Neuronal stem cell (in vitro differentiated cells): ENCODE measurements at regions not wholly inside any gene's neighbourhood (a gene's known extent, or its start where the extent isn't known, plus 50 kb on each side); places are given as distances from the start of the nearest gene placed in this dataset.

Experiments used
- DNase-seq: peaks from one replicate; pipeline ENCODE4 v3.0.0-alpha.2; 2013; ENCODE audit warnings: low spot score
- H2AFZ ChIP-seq: one replicate; pipeline ENCODE4 v1.6.1; 2013; ENCODE audit warnings: mild to moderate bottlenecking, low read length, inconsistent platforms
- H2AK5ac ChIP-seq: 2 replicates; pipeline ENCODE4 v1.6.1; 2013; ENCODE audit warnings: low read depth, mild to moderate bottlenecking, inconsistent platforms, low read length, moderate library complexity, mixed read lengths
- H2BK120ac ChIP-seq: 2 replicates; pipeline ENCODE4 v1.6.1; 2013; ENCODE audit warnings: low read depth, mild to moderate bottlenecking, inconsistent platforms, low read length, moderate library complexity, mixed read lengths
- H2BK12ac ChIP-seq: one replicate; pipeline ENCODE4 v1.6.1; 2013; ENCODE audit warnings: low read length, inconsistent platforms
- H2BK15ac ChIP-seq: 2 replicates; pipeline ENCODE4 v1.6.1; 2013; ENCODE audit warnings: mild to moderate bottlenecking, low read length, inconsistent platforms, mixed read lengths
- H2BK5ac ChIP-seq: one replicate; pipeline ENCODE4 v1.6.1; 2013; ENCODE audit warnings: inconsistent platforms, mild to moderate bottlenecking, low read length, moderate library complexity
- H3K14ac ChIP-seq: one replicate; pipeline ENCODE4 v1.6.1; 2013; ENCODE audit warnings: low read length, inconsistent platforms
- H3K18ac ChIP-seq: 2 replicates; pipeline ENCODE4 v1.6.1; 2013; ENCODE audit warnings: low read length, inconsistent platforms
- H3K23ac ChIP-seq: 2 replicates; pipeline ENCODE4 v1.6.1; 2013; ENCODE audit warnings: low read depth, mild to moderate bottlenecking, mixed read lengths, low read length, inconsistent platforms; ENCODE audit not compliant: poor library complexity
- H3K27ac ChIP-seq: replicated peaks from 3 replicates; pipeline ENCODE4 v1.5.1; 2013; ENCODE audit warnings: low read length, inconsistent platforms
- H3K27me3 ChIP-seq, 3 experiments: 2 replicates each; pipeline ENCODE4 v1.6.1; 2013; ENCODE audit warnings: low read length in 3 of 3, mild to moderate bottlenecking in 2 of 3, inconsistent platforms in 1 of 3, low read depth in 1 of 3, mixed read lengths in 1 of 3, moderate library complexity in 1 of 3; ENCODE audit not compliant: control insufficient read depth in 3 of 3, insufficient read depth in 3 of 3
- H3K36me3 ChIP-seq, 2 donors: replicated peaks in 1 of 2; 2 replicates each; pipeline ENCODE4 v1.6.1; 2013; ENCODE audit warnings: low read length in 2 of 2; ENCODE audit not compliant: control insufficient read depth in 2 of 2, insufficient read depth in 2 of 2
- H3K4ac ChIP-seq: 2 replicates; pipeline ENCODE4 v1.6.1; 2013; ENCODE audit warnings: inconsistent platforms, mild to moderate bottlenecking, low read length, moderate library complexity
- H3K4me1 ChIP-seq, 2 donors: 1 replicate in 1 of 2; 2 replicates in 1 of 2; pipeline ENCODE4 v1.6.1; 2013; ENCODE audit warnings: low read length in 2 of 2, low read depth in 1 of 2; ENCODE audit not compliant: control insufficient read depth in 2 of 2, insufficient read depth in 1 of 2
- H3K4me2 ChIP-seq: one replicate; pipeline ENCODE4 v1.6.1; 2013; ENCODE audit warnings: mild to moderate bottlenecking, low read length, inconsistent platforms; ENCODE audit not compliant: insufficient read depth, poor library complexity, severe bottlenecking
- H3K4me3 ChIP-seq, 2 donors: 2 replicates each; pipeline ENCODE4 v1.5.1; 2013; ENCODE audit warnings: low read length in 2 of 2, mild to moderate bottlenecking in 2 of 2, inconsistent platforms in 1 of 2, moderate library complexity in 1 of 2
- H3K79me1 ChIP-seq: one replicate; pipeline ENCODE4 v1.6.1; 2013; ENCODE audit warnings: low read depth, mild to moderate bottlenecking, inconsistent platforms, low read length, moderate library complexity
- H3K9ac ChIP-seq: one replicate; pipeline ENCODE4 v1.6.1; 2013; ENCODE audit warnings: mild to moderate bottlenecking, low read depth, low read length, inconsistent platforms; ENCODE audit not compliant: poor library complexity
- H3K9me3 ChIP-seq, 2 donors: replicated peaks in 1 of 2; 2 replicates each; pipeline versions ENCODE3 to v1.6.1; 2013; ENCODE audit warnings: low read length in 2 of 2, mild to moderate bottlenecking in 2 of 2, inconsistent platforms in 1 of 2, low read depth in 1 of 2, mixed read lengths in 1 of 2, moderate library complexity in 1 of 2; ENCODE audit not compliant: control insufficient read depth in 2 of 2, insufficient read depth in 1 of 2
- H4K8ac ChIP-seq: one replicate; pipeline ENCODE4 v1.6.1; 2013; ENCODE audit warnings: low read depth, mild to moderate bottlenecking, inconsistent platforms, low read length, moderate library complexity
- H4K91ac ChIP-seq: one replicate; pipeline ENCODE4 v1.6.1; 2013; ENCODE audit warnings: low read length, low read depth, mild to moderate bottlenecking, inconsistent platforms; ENCODE audit not compliant: poor library complexity
- WGBS, 2 donors: extraction: QIAGEN DNeasy Blood & Tissue Kit; methylation state at CpG; one replicate each; pipeline ENCODE4 v1.1.7; 2013; ENCODE audit warnings: missing lambda C conversion rate in 2 of 2, mixed read lengths in 1 of 2; ENCODE audit not compliant: insufficient read length in 2 of 2, insufficient replicate concordance in 1 of 2; ENCODE audit errors: extremely low coverage in 2 of 2; 5-methylcytosine and 5-hydroxymethylcytosine counted together

GRCh38 chr6:139594333-139594965 lies 220.0 kb upstream of the CITED2 start:
- no peak overlapping the region for H4K91ac ChIP-seq
- no peak overlapping the region for H3K9ac ChIP-seq
- H4K8ac ChIP-seq = no peak overlapping the region
- H2BK15ac ChIP-seq = no peak overlapping the region
- no peak overlapping the region for H3K18ac ChIP-seq
- DNase-seq = no peak
- no peaks in the 10 kb centered on the region for H3K27me3 ChIP-seq
- no peak overlapping the region for H3K27ac ChIP-seq
- no peak overlapping the region for H2AK5ac ChIP-seq
- no peaks in the 10 kb centered on the region for H3K79me1 ChIP-seq
- H3K4ac ChIP-seq = no peak overlapping the region
- H3K14ac ChIP-seq = no peak overlapping the region
- H3K4me3 ChIP-seq = no peak overlapping the region
- H3K23ac ChIP-seq = no peak overlapping the region
- H3K4me2 ChIP-seq = no peak overlapping the region
- no peaks in the 10 kb centered on the region for H3K36me3 ChIP-seq
- no peak overlapping the region for H2BK12ac ChIP-seq
- H2BK120ac ChIP-seq = no peak overlapping the region
- H2BK5ac ChIP-seq = no peak overlapping the region
- H3K9me3 ChIP-seq = no peaks in the 10 kb centered on the region
- no CpG with 5 or more reads among the region's 8 CpGs for whole genome bisulfite sequencing, 2 donors
- H3K4me1 ChIP-seq = peaks cover 11 to 14% of the 10 kb centered on the region in 2 donors
- H2AFZ ChIP-seq = no peak overlapping the region

GRCh38 chr6:139593081-139593480 lies 218.6 kb upstream of the CITED2 start:
- WGBS, 2 donors = no CpG with 5 or more reads among the region's 3 CpGs
- Histone ChIP-seq H2BK12ac (no peak overlapping the region), H2BK120ac (no peak overlapping the region), H3K14ac (no peak overlapping the region), H3K9ac (no peak overlapping the region), H3K18ac (no peak overlapping the region), H3K9me3 (no peaks in the 10 kb centered on the region), H4K91ac (no peak overlapping the region), H3K4me1 (peaks cover 11 to 17% of the 10 kb centered on the region in 2 donors), H4K8ac (no peak overlapping the region), H2AK5ac (no peak overlapping the region), H3K23ac (no peak overlapping the region), H3K27me3 (no peaks in the 10 kb centered on the region), H3K27ac (no peak overlapping the region), H2BK15ac (no peak overlapping the region), H3K4ac (no peak overlapping the region), H2BK5ac (no peak overlapping the region), H3K4me2 (no peak overlapping the region), H2AFZ (no peak overlapping the region), H3K79me1 (no peaks in the 10 kb centered on the region), H3K4me3 (no peak overlapping the region), H3K36me3 (no peaks in the 10 kb centered on the region)
- DNase-seq = no peak

DNA sequence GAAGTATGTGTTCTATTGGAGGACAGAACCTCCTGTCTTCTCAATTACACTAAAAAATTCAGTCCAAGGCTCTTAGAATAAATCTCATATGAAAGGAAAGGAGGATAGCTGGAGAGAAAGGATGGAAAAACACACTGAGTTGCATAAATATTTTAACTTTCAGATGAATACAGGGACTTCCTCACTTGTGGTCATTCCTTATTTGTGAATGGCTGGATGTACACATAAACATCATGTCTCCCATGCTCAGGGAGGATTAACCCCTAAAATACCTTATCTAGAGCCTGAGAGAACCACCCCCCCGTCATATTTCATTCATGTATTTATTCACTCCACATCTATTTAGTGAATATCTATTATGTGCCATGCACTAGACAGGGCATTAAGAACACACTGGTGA lies 217.6 kb upstream of the CITED2 start:
- no peak overlapping the region for H4K8ac ChIP-seq
- no peaks in the 10 kb centered on the region for H3K27me3 ChIP-seq
- no peak overlapping the region for H3K18ac ChIP-seq
- no peak overlapping the region for H3K9ac ChIP-seq
- H3K4me1 ChIP-seq = peaks cover 4 to 15% of the 10 kb centered on the region in 2 donors
- no peak overlapping the region for H2BK15ac ChIP-seq
- no peaks in the 10 kb centered on the region for H3K9me3 ChIP-seq
- no peak overlapping the region for H2BK5ac ChIP-seq
- DNase-seq = no peak
- H3K79me1 ChIP-seq = no peaks in the 10 kb centered on the region
- no peak overlapping the region for H3K4ac ChIP-seq
- H4K91ac ChIP-seq = no peak overlapping the region
- WGBS, 2 donors = no CpG with 5 or more reads among the region's 1 CpG
- H2AK5ac ChIP-seq = no peak overlapping the region
- H3K23ac ChIP-seq = no peak overlapping the region
- no peak overlapping the region for H2BK12ac ChIP-seq
- no peak overlapping the region for H3K4me2 ChIP-seq
- H3K36me3 ChIP-seq = no peaks in the 10 kb centered on the region
- H3K27ac ChIP-seq = no peak overlapping the region
- no peak overlapping the region for H2BK120ac ChIP-seq
- H3K14ac ChIP-seq = no peak overlapping the region
- H3K4me3 ChIP-seq = no peak overlapping the region
- H2AFZ ChIP-seq = no peak overlapping the region

GRCh38 chr6:139591075-139591865 lies 216.8 kb upstream of the CITED2 start:
- no peak overlapping the region for H4K91ac ChIP-seq
- no peak for DNase-seq
- no peak overlapping the region for H3K18ac ChIP-seq
- no peak overlapping the region for H3K4ac ChIP-seq
- H3K36me3 ChIP-seq = no peaks in the 10 kb centered on the region
- peaks cover 4 to 15% of the 10 kb centered on the region in 2 donors for H3K4me1 ChIP-seq
- H2AK5ac ChIP-seq = no peak overlapping the region
- no peak overlapping the region for H4K8ac ChIP-seq
- no peak overlapping the region for H2BK12ac ChIP-seq
- H2BK120ac ChIP-seq = no peak overlapping the region
- H3K4me3 ChIP-seq = no peak overlapping the region
- no peak overlapping the region for H3K9ac ChIP-seq
- no peak overlapping the region for H3K4me2 ChIP-seq
- no peak overlapping the region for H2AFZ ChIP-seq
- no peaks in the 10 kb centered on the region for H3K9me3 ChIP-seq
- no peak overlapping the region for H2BK5ac ChIP-seq
- no CpG with 5 or more reads among the region's 4 CpGs for WGBS, 2 donors
- H3K27me3 ChIP-seq = no peaks in the 10 kb centered on the region
- H3K14ac ChIP-seq = no peak overlapping the region
- H3K27ac ChIP-seq = no peak overlapping the region
- no peak overlapping the region for H2BK15ac ChIP-seq
- H3K23ac ChIP-seq = no peak overlapping the region
- H3K79me1 ChIP-seq = no peaks in the 10 kb centered on the region
